ENCODE measurements at regions not wholly inside any gene's neighbourhood (a gene's known extent, or its start where the extent isn't known, plus 50 kb on each side); places are given as distances from the start of the nearest gene placed in this dataset.

GRCh38 chr13:109951491-109951890 lies 165.1 kb upstream of the IRS2 start:
- Histone ChIP-seq H3K79me2 (ENCODE audit: control insufficient read depth, insufficient read depth, low read length) (no peaks in the 10 kb centered on the region), H3K27me3 (ENCODE audit: control insufficient read depth in 2 of 2, insufficient read depth in 2 of 2, low read length in 2 of 2) (peaks cover 0 to 3% of the 10 kb centered on the region in 2 experiments; a peak in 1 of 5 replicates), H3K4me3 (no peak overlapping the region), H2AFZ (ENCODE audit: low read depth, low read length) (no peak overlapping the region), H3K4me2 (ENCODE audit: insufficient read depth, low read length) (no peak overlapping the region), H3K9ac (ENCODE audit: insufficient read depth in 1 of 2, low read depth in 2 of 2, low read length in 2 of 2) (no peak overlapping the region), H3K27ac (ENCODE audit: extremely low read depth, low read depth, low read length) (no peak overlapping the region), H3K9me1 (ENCODE audit: control insufficient read depth, insufficient read depth, low read length) (no peaks in the 10 kb centered on the region), H3K36me3 (ENCODE audit: control insufficient read depth, insufficient read depth, low read length) (no peaks in the 10 kb centered on the region), H3K9me3 (replicated peaks; ENCODE audit: control insufficient read depth, insufficient read depth, low read depth, low read length) (no peaks in the 10 kb centered on the region), H3K4me1 (replicated peaks in 1 of 2; ENCODE audit: control insufficient read depth in 2 of 2, insufficient read depth in 2 of 2, low read length in 2 of 2) (no peaks in the 10 kb centered on the region), H4K20me1 (replicated peaks; ENCODE audit: control insufficient read depth, insufficient read depth, low read length) (no peaks in the 10 kb centered on the region)
- intact Hi-C loops (cut with micrococcal nuclease) (no loop called here), in situ Hi-C loops (cut with MboI) (no loop called here)
- WGBS (ENCODE audit: insufficient coverage, low coverage, missing lambda C conversion rate) = 0% methylated on average over 1 of the region's 1 CpG
- ATAC-seq (no peak), DNase-seq (ENCODE audit: extremely low read depth in 1 of 4, low spot score in 3 of 4) (no peak), FAIRE-seq (no peak)
- TF ChIP-seq C11orf30 (IDR thresholded peaks at IDR 0.05; ENCODE audit: low read depth) = no peak
- TF ChIP-seq MAFK (IDR thresholded peaks at IDR 0.05; ENCODE audit: low read length) = no peak
- TF ChIP-seq KDM1A (IDR thresholded peaks at IDR 0.05) = no peak
- TF ChIP-seq TFE3 (CRISPR knock-in tag; IDR thresholded peaks at IDR 0.05) = peak; percentile 18; the same call in 1 of the 2 replicates
- ChIA-PET CTCF (ENCODE audit: low intra/inter-chr PET ratio) (no interaction called here), POLR2A (no interaction called here)
- BruUV-seq (replicated peaks) = no TSS peak

GRCh38 chr13:109949397-109949796 lies 163.0 kb upstream of the IRS2 start:
- WGBS (ENCODE audit: insufficient coverage, low coverage, missing lambda C conversion rate) = 5% methylated on average over 2 of the region's 2 CpGs
- no peak overlapping the region for H2AFZ ChIP-seq (ENCODE audit: low read depth, low read length)
- H3K79me2 ChIP-seq (ENCODE audit: control insufficient read depth, insufficient read depth, low read length) = no peaks in the 10 kb centered on the region
- FAIRE-seq (no peak), ATAC-seq (no peak), DNase-seq (ENCODE audit: extremely low read depth in 1 of 4, low spot score in 3 of 4) (no peak)
- in situ Hi-C loops (cut with MboI) (no loop called here), intact Hi-C loops (cut with micrococcal nuclease) (no loop called here)
- H3K27ac ChIP-seq (ENCODE audit: extremely low read depth, low read depth, low read length) = no peak overlapping the region
- ChIA-PET POLR2A (no interaction called here), CTCF (ENCODE audit: low intra/inter-chr PET ratio) (no interaction called here)
- H3K4me1 ChIP-seq (replicated peaks in 1 of 2; ENCODE audit: control insufficient read depth in 2 of 2, insufficient read depth in 2 of 2, low read length in 2 of 2) = no peaks in the 10 kb centered on the region
- no peak overlapping the region for H3K9ac ChIP-seq (ENCODE audit: insufficient read depth in 1 of 2, low read depth in 2 of 2, low read length in 2 of 2)
- no peaks in the 10 kb centered on the region for H3K9me1 ChIP-seq (ENCODE audit: control insufficient read depth, insufficient read depth, low read length)
- no peak overlapping the region for H3K4me3 ChIP-seq
- no peaks in the 10 kb centered on the region for H4K20me1 ChIP-seq (replicated peaks; ENCODE audit: control insufficient read depth, insufficient read depth, low read length)
- no peaks in the 10 kb centered on the region for H3K9me3 ChIP-seq (replicated peaks; ENCODE audit: control insufficient read depth, insufficient read depth, low read depth, low read length)
- H3K36me3 ChIP-seq (ENCODE audit: control insufficient read depth, insufficient read depth, low read length) = no peaks in the 10 kb centered on the region
- BruUV-seq (replicated peaks) = no TSS peak
- TF ChIP-seq JUND (IDR thresholded peaks at IDR 0.05; ENCODE audit: borderline replicate concordance, low read depth, low read length) (no peak), JUND (tag; IDR thresholded peaks at IDR 0.05; ENCODE audit: borderline replicate concordance, low read depth, low read length) (0 out of 3 replicates have a peak, but pooled peaks have one; percentile 39), FOSL1 (tag; conservative IDR thresholded peaks at IDR 0.05) (peak; percentile 57), AFF1 (IDR thresholded peaks at IDR 0.05; ENCODE audit: low read depth in 1 of 2, partially characterized antibody in 2 of 2) (no peak), ATF3 (IDR thresholded peaks at IDR 0.05) (peak; percentile 41; the same call in 1 of the 2 replicates), ATF3 (CRISPR knock-in tag; conservative IDR thresholded peaks at IDR 0.05) (no peak)
- peaks cover 0 to 3% of the 10 kb centered on the region in 2 experiments; a peak in 1 of 5 replicates for H3K27me3 ChIP-seq (ENCODE audit: control insufficient read depth in 2 of 2, insufficient read depth in 2 of 2, low read length in 2 of 2)
- no peak overlapping the region for H3K4me2 ChIP-seq (ENCODE audit: insufficient read depth, low read length)
